Ureter (tissue), 1 donor: ENCODE measurements at regions not wholly inside any gene's neighbourhood (a gene's known extent, or its start where the extent isn't known, plus 50 kb on each side); places are given as distances from the start of the nearest gene placed in this dataset.

ENCODE experiments used
- DNase-seq: peaks from one replicate; pipeline ENCODE4 v3.0.0-alpha.2; 2020; ENCODE audit warnings: low spot score
- donor health status: DM: yes; HTN: yes; CAD: no.

- DNase-seq = no peak
These were observed 461.2 kb downstream of the INHBA start for GRCh38 chr7:41241641-41242040.

GRCh38 chr7:41239596-41239995 lies 463.3 kb downstream of the INHBA start:
- no peak for DNase-seq

- no peak for DNase-seq
These were observed 464.0 kb downstream of the INHBA start for GRCh38 chr7:41238851-41239331.

- DNase-seq = no peak
These were observed 464.9 kb downstream of the INHBA start for GRCh38 chr7:41237956-41238355.

GRCh38 chr7:41232086-41232485 lies 470.8 kb downstream of the INHBA start:
- DNase-seq = no peak

- peak; percentile 51 for DNase-seq
These were observed 478.7 kb downstream of the INHBA start for GRCh38 chr7:41224063-41224763.

GRCh38 chr7:41222746-41223145 lies 480.1 kb downstream of the INHBA start:
- DNase-seq = no peak

- DNase-seq = no peak
These were observed 482.6 kb downstream of the INHBA start for GRCh38 chr7:41220266-41220665.

- no peak for DNase-seq
These were observed 483.6 kb downstream of the INHBA start for GRCh38 chr7:41219276-41219675.

- DNase-seq = no peak
These were observed 485.6 kb downstream of the INHBA start for GRCh38 chr7:41217306-41217705.

- no peak for DNase-seq
These were observed 495.7 kb downstream of the INHBA start for GRCh38 chr7:41207141-41207540.

GRCh38 chr7:41206267-41206666 lies 496.6 kb downstream of the INHBA start:
- no peak for DNase-seq

GRCh38 chr7:41205600-41205999 lies 497.3 kb downstream of the INHBA start:
- DNase-seq = no peak

- DNase-seq = no peak
These were observed 499.3 kb downstream of the INHBA start for GRCh38 chr7:41203542-41203941.

GRCh38 chr7:41201021-41201420 lies 501.9 kb downstream of the INHBA start:
- DNase-seq = no peak

GRCh38 chr7:41199136-41199535 lies 503.8 kb downstream of the INHBA start:
- DNase-seq = no peak

GRCh38 chr7:41198502-41198901 lies 504.4 kb downstream of the INHBA start:
- DNase-seq = no peak

GRCh38 chr7:41197769-41198168 lies 505.1 kb downstream of the INHBA start:
- DNase-seq = no peak

- DNase-seq = no peak
These were observed 509.1 kb downstream of the INHBA start for GRCh38 chr7:41193738-41194282.

GRCh38 chr7:41190581-41190980 lies 512.3 kb downstream of the INHBA start:
- no peak for DNase-seq

- DNase-seq = no peak
These were observed 513.0 kb downstream of the INHBA start for GRCh38 chr7:41189866-41190265.

GRCh38 chr7:41188163-41189130 lies 514.4 kb downstream of the INHBA start:
- DNase-seq = no peak

GRCh38 chr7:41187322-41187721 lies 515.6 kb downstream of the INHBA start:
- DNase-seq = no peak
